IPS DF 6.9 (cell line): ENCODE measurements at regions not wholly inside any gene's neighbourhood (a gene's known extent, or its start where the extent isn't known, plus 50 kb on each side); places are given as distances from the start of the nearest gene placed in this dataset.
A peak's percentile ranks its signal among the peaks of the same experiment; 100 is the strongest.
"Not testable (repeated sequence)": the region's sequence is repeated elsewhere in the genome, so short reads cannot be mapped to it uniquely, and the experiment has no call there.

Experiments used
- DNase-seq: peaks from one replicate; pipeline ENCODE4 v3.0.0-alpha.2; 2013; ENCODE audit warnings: low read depth, low spot score
- H3K27ac ChIP-seq: one replicate; pipeline ENCODE4 v1.5.1; 2013; ENCODE audit warnings: low read length, control low read depth
- H3K27me3 ChIP-seq: 2 replicates; pipeline ENCODE4 v1.6.1; 2013; ENCODE audit warnings: mild to moderate bottlenecking, low read length; ENCODE audit not compliant: control insufficient read depth, insufficient read depth
- H3K36me3 ChIP-seq: 2 replicates; pipeline ENCODE4 v1.6.1; 2013; ENCODE audit warnings: low read length; ENCODE audit not compliant: control insufficient read depth, insufficient read depth
- H3K4me1 ChIP-seq: 2 replicates; pipeline ENCODE4 v1.6.1; 2013; ENCODE audit warnings: low read length; ENCODE audit not compliant: control insufficient read depth, insufficient read depth
- H3K4me3 ChIP-seq: 2 replicates; pipeline ENCODE4 v1.5.1; 2013; ENCODE audit warnings: mild to moderate bottlenecking, low read length
- H3K9me3 ChIP-seq: 2 replicates; pipeline ENCODE4 v1.6.1; 2013; ENCODE audit warnings: low read length, inconsistent platforms; ENCODE audit not compliant: control insufficient read depth, insufficient read depth
- WGBS: extraction: QIAGEN DNeasy Blood & Tissue Kit; methylation state at CpG from one replicate; pipeline ENCODE4 v1.1.7; 2013; ENCODE audit warnings: mixed read lengths, missing lambda C conversion rate; ENCODE audit not compliant: insufficient read length, insufficient coverage; 5-methylcytosine and 5-hydroxymethylcytosine counted together

DNA sequence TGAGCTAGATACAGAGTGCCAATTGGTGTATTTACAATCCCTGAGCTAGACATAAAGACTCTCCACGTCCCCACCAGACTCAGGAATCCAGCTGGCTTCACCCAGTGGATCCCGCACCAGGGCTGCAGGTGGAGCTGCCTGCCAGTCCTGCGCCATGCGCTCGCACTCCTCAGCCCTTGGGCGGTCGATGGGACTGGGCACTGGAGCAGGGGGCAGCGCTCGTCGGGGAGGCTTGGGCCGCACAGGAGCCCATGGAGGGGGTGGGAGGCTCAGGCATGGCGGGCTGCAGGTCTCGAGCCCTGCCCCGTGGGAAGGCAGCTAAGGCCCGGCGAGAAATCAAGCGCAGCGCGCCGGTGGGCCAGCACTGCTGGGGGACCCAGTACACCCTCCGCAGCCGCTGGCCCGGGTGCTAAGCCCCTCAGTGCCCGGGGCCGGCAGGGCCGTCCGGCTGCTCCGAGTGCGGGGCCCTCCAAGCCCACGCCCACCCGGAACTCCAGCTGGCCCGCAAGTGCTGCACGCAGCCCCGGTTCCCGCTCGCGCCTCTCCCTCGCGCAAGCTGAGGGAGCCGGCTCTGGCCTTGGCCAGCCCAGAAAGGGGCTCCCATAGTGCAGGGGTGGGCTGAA, 176.2 kb downstream of the UACA start:
- H3K4me3 ChIP-seq, DNase-seq: not testable (repeated sequence)
- no CpG with 5 or more reads among the region's 40 CpGs for WGBS

DNA sequence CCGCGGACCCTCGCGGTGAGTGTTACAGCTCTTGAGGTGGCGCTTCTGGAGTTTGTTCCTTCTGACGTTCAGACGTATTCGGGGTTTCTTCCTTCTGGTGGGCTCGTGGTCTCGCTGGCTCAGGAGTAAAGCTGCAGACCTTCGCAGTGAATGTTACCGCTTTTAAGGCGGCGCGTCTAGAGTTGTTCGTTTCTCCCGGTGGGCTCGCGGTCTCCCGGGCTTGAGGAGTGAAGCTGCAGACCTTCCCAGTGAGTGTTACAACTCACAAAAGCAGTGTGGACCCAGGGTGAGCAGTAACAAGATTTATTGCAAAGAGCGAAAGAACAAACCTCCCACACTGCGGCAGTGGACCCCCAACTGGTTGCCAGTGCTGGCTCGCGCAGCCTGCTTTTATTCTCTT, 177.1 kb downstream of the UACA start:
- H3K36me3 ChIP-seq: no peaks in the 10 kb centered on the region
- WGBS: no CpG with 5 or more reads among the region's 24 CpGs

More for the DNA sequence above, 176.2 kb downstream of the UACA start:
- H3K27ac ChIP-seq, H3K36me3 ChIP-seq, H3K9me3 ChIP-seq, H3K4me1 ChIP-seq, H3K27me3 ChIP-seq: not testable (repeated sequence)

DNA sequence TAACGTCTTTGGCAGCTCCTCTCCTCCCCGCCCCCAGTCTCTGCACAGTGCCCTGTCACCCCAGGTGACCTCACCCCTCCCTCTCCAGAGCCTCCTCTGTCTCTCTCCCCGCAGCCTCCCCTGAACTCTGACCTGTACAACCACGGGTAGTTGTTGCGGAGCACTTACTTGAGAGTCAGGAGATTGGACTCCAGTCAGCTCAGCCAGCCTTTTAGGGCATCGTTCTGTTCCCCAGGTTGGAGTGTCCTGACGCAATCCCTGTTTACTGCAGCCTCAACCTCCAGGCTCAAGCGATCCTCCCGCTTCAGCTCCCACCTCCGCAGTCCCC, 177.7 kb downstream of the UACA start:
- no peak for DNase-seq
- H3K9me3 ChIP-seq: no peaks in the 10 kb centered on the region
- no peaks in the 10 kb centered on the region for H3K36me3 ChIP-seq
- no peaks in the 10 kb centered on the region; the same call in 1 of the 2 replicates for H3K27me3 ChIP-seq
- WGBS: no CpG with 5 or more reads among the region's 10 CpGs
- no peaks in the 10 kb centered on the region; the same call in 1 of the 2 replicates for H3K4me1 ChIP-seq
- peak overlapping the region; percentile 56; the same call in 1 of the 2 replicates for H3K4me3 ChIP-seq
- H3K27ac ChIP-seq: no peak overlapping the region

More for the DNA sequence above, 177.1 kb downstream of the UACA start:
- no peak overlapping the region for H3K4me3 ChIP-seq
- no peak for DNase-seq
- H3K27ac ChIP-seq: no peak overlapping the region
- no peaks in the 10 kb centered on the region; the same call in 1 of the 2 replicates for H3K27me3 ChIP-seq
- H3K4me1 ChIP-seq: no peaks in the 10 kb centered on the region; the same call in 1 of the 2 replicates
- no peaks in the 10 kb centered on the region for H3K9me3 ChIP-seq

DNA sequence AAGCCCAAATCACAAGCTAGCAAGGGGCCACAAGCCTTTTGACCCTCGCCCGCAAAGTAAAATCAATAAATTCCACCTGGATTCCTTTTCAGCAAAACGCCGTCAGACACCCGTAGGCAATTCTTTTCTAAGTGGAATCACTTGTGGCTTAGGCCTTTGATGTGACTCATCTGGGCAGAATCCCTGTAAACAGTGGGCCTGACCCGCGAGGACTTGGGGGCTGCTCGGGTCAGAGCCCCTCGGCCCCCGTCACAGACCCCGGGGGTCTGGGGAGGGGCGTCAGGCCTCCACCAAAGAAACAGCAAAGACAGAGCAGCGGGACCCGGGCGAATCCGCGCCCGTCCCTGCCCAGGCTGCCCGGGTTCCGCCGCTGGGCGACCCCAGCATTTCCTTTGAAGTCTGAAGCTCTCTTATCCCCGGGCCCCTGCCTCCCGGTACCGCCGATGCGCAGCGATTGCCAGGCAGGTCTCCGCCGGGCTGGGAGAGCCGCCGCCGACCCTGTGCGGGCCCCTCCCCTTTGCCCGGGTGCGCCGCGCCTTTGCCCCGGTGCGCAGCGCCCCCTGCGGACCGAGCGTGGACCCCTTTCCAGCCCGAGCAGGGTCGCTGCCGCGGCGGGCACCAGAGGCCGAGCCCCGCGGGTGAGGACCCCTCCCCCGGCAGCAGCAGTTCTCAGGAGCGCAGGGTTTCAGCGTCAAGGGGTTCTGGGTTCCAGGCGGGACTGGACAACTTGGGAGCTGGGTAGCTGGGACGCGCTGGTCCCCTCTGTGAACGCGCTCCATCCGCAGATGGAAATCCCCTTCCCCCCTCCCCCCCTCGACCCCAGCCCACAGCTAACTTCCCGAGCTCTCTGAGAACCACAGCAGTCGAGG, 178.3 kb downstream of the UACA start:
- no peaks in the 10 kb centered on the region for H3K9me3 ChIP-seq
- H3K36me3 ChIP-seq: no peaks in the 10 kb centered on the region
- no peak for DNase-seq
- WGBS: no CpG with 5 or more reads among the region's 64 CpGs
- no peaks in the 10 kb centered on the region; the same call in 1 of the 2 replicates for H3K4me1 ChIP-seq
- no peak overlapping the region for H3K27ac ChIP-seq
- H3K27me3 ChIP-seq: no peaks in the 10 kb centered on the region; the same call in 1 of the 2 replicates
- peak overlapping the region; percentile 56 for H3K4me3 ChIP-seq

DNA sequence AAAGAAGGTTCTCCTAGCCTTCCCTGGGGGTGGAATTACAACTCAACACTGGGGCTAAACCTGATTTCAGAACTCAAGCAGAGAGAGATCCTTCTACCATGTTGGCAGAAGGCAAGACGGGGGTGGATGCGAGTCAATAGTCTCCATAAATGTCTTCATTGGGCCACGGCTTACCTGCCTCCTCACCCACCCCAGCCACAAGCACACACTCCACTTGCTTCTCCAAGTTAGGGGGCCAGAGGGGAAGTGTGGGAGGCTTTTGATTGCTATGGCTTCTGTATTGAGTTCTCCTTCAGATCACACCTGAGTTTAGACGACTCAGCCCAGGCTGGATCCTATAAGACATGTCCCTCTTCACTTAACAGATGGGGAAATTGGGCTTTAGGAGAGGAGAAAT, 178.9 kb downstream of the UACA start:
- Histone ChIP-seq H3K36me3 (no peaks in the 10 kb centered on the region), H3K4me1 (peaks cover 1% of the 10 kb centered on the region; the same call in 1 of the 2 replicates), H3K27me3 (no peaks in the 10 kb centered on the region; the same call in 1 of the 2 replicates), H3K27ac (no peak overlapping the region), H3K9me3 (no peaks in the 10 kb centered on the region), H3K4me3 (no peak overlapping the region)
- no CpG with 5 or more reads among the region's 4 CpGs for WGBS
- no peak for DNase-seq

DNA sequence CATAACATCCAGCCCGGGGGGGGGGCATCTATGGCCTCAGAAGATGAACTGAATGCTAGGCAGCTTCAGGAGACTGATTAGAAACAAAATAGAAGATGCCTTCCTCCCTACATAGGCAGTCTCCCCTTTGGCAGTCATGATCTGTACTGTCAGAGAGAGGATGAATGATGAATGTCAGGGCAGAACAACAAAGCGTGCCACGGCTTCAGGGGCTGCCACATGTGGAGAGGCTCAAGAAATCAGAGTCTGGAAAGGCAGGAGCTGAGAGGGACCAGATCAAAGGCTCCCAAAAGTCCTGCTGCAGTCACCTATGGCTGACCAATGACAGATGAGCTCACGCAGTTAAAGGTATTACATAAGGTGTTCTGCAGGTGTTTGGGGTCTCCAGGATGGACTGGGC, 180.4 kb downstream of the UACA start:
- Histone ChIP-seq H3K4me3 (no peak overlapping the region), H3K9me3 (no peaks in the 10 kb centered on the region), H3K4me1 (peaks cover 1% of the 10 kb centered on the region; the same call in 1 of the 2 replicates), H3K27ac (no peak overlapping the region), H3K27me3 (no peaks in the 10 kb centered on the region; the same call in 1 of the 2 replicates), H3K36me3 (no peaks in the 10 kb centered on the region)
- no CpG with 5 or more reads among the region's 4 CpGs for WGBS
- DNase-seq: no peak

DNA sequence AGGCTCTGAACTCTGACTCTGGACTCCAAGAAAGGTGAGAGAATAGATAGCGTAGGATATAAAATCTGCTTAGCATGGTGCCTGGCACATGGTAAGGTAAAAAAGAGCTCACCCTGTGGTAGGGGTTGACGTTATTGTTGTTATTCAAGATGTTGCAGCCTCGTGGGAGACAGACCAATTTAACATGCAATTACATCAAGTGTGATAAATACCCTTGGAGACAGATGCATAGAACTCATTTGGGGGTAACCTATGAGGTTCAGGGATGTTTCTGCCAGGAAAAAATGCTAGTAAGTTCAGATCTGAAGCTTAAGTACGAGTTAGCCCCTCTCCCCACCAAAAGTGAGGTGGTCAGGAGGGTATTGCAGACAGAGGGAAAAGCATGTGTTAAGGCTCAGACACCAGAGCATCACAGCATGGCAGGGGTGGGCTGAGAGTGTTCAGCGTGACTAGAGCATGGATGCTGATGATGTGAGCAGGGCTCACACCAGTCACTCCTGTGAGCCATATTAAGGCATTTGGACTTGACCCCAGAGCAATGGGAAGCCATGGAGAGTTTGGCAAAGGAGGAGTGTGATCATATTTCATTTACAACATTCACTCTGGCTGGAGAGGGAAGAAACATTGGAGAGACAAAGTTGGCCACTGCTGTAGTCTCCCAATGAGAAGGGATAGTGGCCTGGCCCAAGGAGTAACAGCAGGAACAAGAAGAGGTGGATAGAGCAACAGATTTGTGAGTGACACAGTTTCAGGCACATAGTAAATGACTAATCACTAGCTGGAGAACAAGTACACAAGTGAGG, 181.0 kb downstream of the UACA start:
- DNase-seq: no peak
- no peak overlapping the region for H3K4me3 ChIP-seq
- H3K4me1 ChIP-seq: peaks cover 1% of the 10 kb centered on the region; the same call in 1 of the 2 replicates
- no peaks in the 10 kb centered on the region; the same call in 1 of the 2 replicates for H3K27me3 ChIP-seq
- H3K9me3 ChIP-seq: no peaks in the 10 kb centered on the region
- no peaks in the 10 kb centered on the region for H3K36me3 ChIP-seq
- WGBS: no CpG with 5 or more reads among the region's 5 CpGs
- no peak overlapping the region for H3K27ac ChIP-seq

DNA sequence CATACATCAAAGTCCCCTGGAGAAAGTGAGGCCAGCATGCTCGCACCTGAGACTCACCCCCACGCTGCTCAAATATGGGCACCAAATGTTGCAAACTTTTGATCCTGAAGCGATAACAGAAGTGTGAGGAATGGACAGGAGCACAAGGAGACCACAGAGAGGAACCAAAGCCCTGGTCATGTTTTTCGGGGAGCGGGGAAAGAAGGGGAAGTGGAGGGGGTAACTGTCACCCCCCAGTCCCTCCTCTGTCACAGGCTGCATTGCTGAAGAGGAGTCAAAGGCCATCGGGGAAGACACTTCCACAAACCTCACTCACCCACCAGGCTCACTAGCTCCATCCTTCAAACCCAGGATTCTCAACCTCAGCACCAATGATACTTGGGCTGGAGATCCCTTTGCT, 182.4 kb downstream of the UACA start:
- Histone ChIP-seq H3K9me3 (no peaks in the 10 kb centered on the region), H3K27me3 (no peaks in the 10 kb centered on the region; the same call in 1 of the 2 replicates), H3K27ac (no peak overlapping the region), H3K4me3 (no peak overlapping the region), H3K36me3 (no peaks in the 10 kb centered on the region), H3K4me1 (peaks cover 1% of the 10 kb centered on the region; the same call in 1 of the 2 replicates)
- WGBS: no CpG with 5 or more reads among the region's 6 CpGs
- DNase-seq: no peak

DNA sequence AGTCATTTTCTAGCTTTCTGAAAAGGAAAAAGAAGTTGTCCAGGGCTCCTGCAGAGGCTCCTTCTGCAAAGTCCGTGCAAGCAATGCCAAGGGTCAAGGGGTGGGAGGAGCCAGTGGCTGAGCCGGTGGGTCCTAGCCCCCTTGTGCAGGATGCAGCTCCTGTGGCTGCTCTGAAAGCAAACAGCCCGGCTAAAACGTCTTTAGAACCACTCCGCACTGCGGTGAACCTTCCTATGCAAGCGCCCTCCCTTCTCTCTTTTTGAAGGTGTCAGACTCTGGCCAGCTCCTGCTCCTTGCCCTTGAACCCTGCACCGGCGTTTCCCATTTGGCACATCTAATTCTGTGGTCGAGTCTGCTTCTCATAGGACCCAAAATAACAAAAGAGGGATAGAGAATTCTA, 183.1 kb downstream of the UACA start:
- no peak for DNase-seq
- H3K4me3 ChIP-seq: no peak overlapping the region
- WGBS: no CpG with 5 or more reads among the region's 10 CpGs
- H3K36me3 ChIP-seq: no peaks in the 10 kb centered on the region
- H3K9me3 ChIP-seq: no peaks in the 10 kb centered on the region
- H3K4me1 ChIP-seq: peaks cover 1% of the 10 kb centered on the region; the same call in 1 of the 2 replicates
- H3K27ac ChIP-seq: no peak overlapping the region
- H3K27me3 ChIP-seq: no peaks in the 10 kb centered on the region; the same call in 1 of the 2 replicates

DNA sequence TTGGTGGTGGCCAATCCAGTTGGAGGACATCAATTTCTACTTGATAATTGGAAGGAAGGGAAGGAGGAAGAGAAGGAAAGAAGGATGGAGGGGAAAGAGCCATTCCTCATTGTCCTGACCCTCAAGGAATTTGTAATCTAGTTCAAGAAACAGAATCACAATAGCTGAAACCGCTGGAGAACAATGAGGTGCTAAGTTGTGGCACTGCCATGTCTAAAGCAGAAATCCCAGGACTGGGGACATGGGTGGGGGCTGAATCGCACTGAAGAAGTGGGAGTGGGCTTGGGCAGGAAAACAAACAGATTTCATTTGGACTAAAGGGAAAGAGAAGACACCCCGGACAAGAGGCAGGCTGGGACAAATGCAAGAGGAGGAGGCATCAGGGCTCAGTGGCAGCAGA, 183.6 kb downstream of the UACA start:
- H3K27me3 ChIP-seq: no peaks in the 10 kb centered on the region; the same call in 1 of the 2 replicates
- no peak overlapping the region for H3K27ac ChIP-seq
- no peaks in the 10 kb centered on the region for H3K9me3 ChIP-seq
- DNase-seq: no peak
- WGBS: no CpG with 5 or more reads among the region's 3 CpGs
- H3K4me3 ChIP-seq: no peak overlapping the region
- H3K36me3 ChIP-seq: no peaks in the 10 kb centered on the region
- peaks cover 1% of the 10 kb centered on the region; the same call in 1 of the 2 replicates for H3K4me1 ChIP-seq
